Natural killer cell (primary cell): ENCODE measurements at regions not wholly inside any gene's neighbourhood (a gene's known extent, or its start where the extent isn't known, plus 50 kb on each side); places are given as distances from the start of the nearest gene placed in this dataset.

ENCODE experiments used
- ATAC-seq, 3 donors: fragments of 150-1000 bp in 2 of 3; fragments of 200-7000 bp in 1 of 3; cut with Tn5 transposase; 1 replicate in 1 of 3; 2 replicates in 2 of 3; pipeline ENCODE4 v1.10.0; 2021; ENCODE audit warnings: mild to moderate bottlenecking in 2 of 3, moderate library complexity in 2 of 3
- DNase-seq, 2 donors: peaks; one replicate each; pipeline versions ENCODE4 v3.0.0 to v3.0.0-alpha.2; 2013 to 2021; ENCODE audit warnings: mixed read lengths in 1 of 2
- H3K27ac ChIP-seq: one replicate; pipeline ENCODE4 v1.5.1; 2013; ENCODE audit warnings: mild to moderate bottlenecking, low read length
- H3K27me3 ChIP-seq: one replicate; pipeline ENCODE4 v1.6.1; 2013; ENCODE audit warnings: low read length; ENCODE audit not compliant: control insufficient read depth, insufficient read depth
- H3K36me3 ChIP-seq: one replicate; pipeline ENCODE4 v1.6.1; 2013; ENCODE audit warnings: low read length; ENCODE audit not compliant: control insufficient read depth, insufficient read depth
- H3K4me1 ChIP-seq: one replicate; pipeline ENCODE4 v1.6.1; 2013; ENCODE audit warnings: low read length; ENCODE audit not compliant: control insufficient read depth, insufficient read depth
- H3K4me3 ChIP-seq: one replicate; pipeline ENCODE4 v1.5.1; 2013; ENCODE audit warnings: low read length
- H3K9me3 ChIP-seq: one replicate; pipeline ENCODE4 v1.6.1; 2013; ENCODE audit warnings: low read length; ENCODE audit not compliant: control insufficient read depth, insufficient read depth
- H3K27ac Mint-ChIP-seq, 2 donors: one replicate each; pipeline ENCODE4 v1.8.0; 2022; ENCODE audit warnings: mild to moderate bottlenecking in 2 of 2, mixed read lengths in 2 of 2, moderate library complexity in 1 of 2
- H3K27me3 Mint-ChIP-seq, 2 donors: one replicate each; pipeline ENCODE4 v1.8.0; 2022; ENCODE audit warnings: low read depth in 2 of 2, mixed read lengths in 2 of 2
- H3K36me3 Mint-ChIP-seq: one replicate; pipeline ENCODE4 v1.8.0; 2022; ENCODE audit warnings: mixed read lengths
- H3K4me1 Mint-ChIP-seq, 2 donors: one replicate each; pipeline ENCODE4 v1.8.0; 2022; ENCODE audit warnings: mixed read lengths in 2 of 2
- H3K4me3 Mint-ChIP-seq: one replicate; pipeline ENCODE4 v1.8.0; 2022; ENCODE audit warnings: mild to moderate bottlenecking, moderate library complexity, mixed read lengths
- H3K9me3 Mint-ChIP-seq, 2 donors: one replicate each; pipeline ENCODE4 v1.8.0; 2022; ENCODE audit warnings: mixed read lengths in 2 of 2
- WGBS: methylation state at CpG from one replicate; pipeline ENCODE4 v1.1.7; 2013; ENCODE audit warnings: missing lambda C conversion rate; ENCODE audit not compliant: insufficient coverage; 5-methylcytosine and 5-hydroxymethylcytosine counted together
- intact Hi-C: fragments of 100-400 bp; cut with micrococcal nuclease; formaldehyde crosslinking; loops from one replicate; pipeline ENCODE4 v1.14.2; 2022
- TF ChIP-seq, protein P1 (sequence below): fragments of 200-600 bp; IDR thresholded peaks from one replicate; pipeline ENCODE4 v1.8.0; 2022; ENCODE audit warnings: antibody characterized with exemption

DNA sequence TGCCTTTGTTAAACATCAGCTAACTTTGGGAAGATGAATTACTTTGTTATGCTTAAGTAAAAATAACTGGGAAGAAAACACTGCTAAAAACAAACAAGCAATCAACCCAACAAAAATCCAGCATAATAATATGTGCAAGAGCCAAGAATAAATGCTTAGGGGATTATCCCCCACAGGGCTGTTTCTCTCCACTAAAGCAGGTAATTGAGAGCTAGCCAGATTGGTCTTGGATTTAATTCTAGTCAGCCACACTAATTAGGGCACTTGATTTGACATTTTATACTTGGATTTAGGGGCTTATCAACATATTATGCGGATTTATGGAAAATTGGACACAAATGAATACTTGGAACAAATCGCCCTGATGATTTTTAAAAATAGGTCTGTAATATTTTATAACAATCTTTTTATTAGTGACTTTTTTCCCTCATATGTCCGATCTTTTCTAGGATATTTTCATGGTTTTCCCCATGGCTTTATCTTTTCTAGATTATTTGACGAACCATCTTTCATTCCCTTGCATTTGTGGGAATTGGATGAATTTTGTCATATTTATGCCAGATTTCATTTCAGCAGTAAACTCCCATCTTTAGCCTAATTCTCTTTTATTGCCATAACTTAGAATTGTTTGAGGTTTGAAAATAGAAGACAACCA lies 199.1 kb upstream of the NXPH2 start:
- intact Hi-C loops: no loop called here
- WGBS: no CpG with 5 or more reads among the region's 4 CpGs
- no peaks in the 10 kb centered on the region for H3K27me3 Mint-ChIP-seq

DNA sequence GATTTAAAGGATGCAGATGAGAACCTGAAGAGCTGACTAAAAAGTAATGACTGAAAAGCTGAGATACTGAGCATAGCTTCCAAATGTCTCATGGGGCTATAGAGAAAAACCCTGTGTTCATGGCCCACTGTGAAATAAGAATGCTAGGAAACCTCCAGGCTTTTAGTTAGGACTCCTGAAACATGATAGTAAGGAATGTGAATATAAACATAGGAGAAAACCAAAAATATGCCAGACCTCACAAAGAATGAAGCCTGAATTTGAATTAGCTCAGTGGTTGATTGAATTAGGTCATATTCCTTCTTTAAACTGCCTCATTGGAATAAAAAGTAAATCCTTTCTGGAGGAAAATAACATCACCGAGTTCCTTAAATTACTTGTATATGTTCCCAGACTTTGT lies 194.5 kb upstream of the NXPH2 start:
- Mint-ChIP-seq H3K27me3 (no peaks in the 10 kb centered on the region), H3K9me3 (peaks cover 9 to 14% of the 10 kb centered on the region in 2 donors), H3K4me1 (no peaks in the 10 kb centered on the region), H3K27ac (no peak overlapping the region), H3K36me3 (no peaks in the 10 kb centered on the region), H3K4me3 (no peak overlapping the region)
- TF ChIP-seq, protein P1, sequence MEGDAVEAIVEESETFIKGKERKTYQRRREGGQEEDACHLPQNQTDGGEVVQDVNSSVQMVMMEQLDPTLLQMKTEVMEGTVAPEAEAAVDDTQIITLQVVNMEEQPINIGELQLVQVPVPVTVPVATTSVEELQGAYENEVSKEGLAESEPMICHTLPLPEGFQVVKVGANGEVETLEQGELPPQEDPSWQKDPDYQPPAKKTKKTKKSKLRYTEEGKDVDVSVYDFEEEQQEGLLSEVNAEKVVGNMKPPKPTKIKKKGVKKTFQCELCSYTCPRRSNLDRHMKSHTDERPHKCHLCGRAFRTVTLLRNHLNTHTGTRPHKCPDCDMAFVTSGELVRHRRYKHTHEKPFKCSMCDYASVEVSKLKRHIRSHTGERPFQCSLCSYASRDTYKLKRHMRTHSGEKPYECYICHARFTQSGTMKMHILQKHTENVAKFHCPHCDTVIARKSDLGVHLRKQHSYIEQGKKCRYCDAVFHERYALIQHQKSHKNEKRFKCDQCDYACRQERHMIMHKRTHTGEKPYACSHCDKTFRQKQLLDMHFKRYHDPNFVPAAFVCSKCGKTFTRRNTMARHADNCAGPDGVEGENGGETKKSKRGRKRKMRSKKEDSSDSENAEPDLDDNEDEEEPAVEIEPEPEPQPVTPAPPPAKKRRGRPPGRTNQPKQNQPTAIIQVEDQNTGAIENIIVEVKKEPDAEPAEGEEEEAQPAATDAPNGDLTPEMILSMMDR: no peak
- no CpG with 5 or more reads among the region's 1 CpG for WGBS
- H3K4me3 ChIP-seq: no peak overlapping the region
- intact Hi-C loops: no loop called here
- no peak overlapping the region for H3K27ac ChIP-seq
- DNase-seq (no peak), ATAC-seq (no peak)
- H3K36me3 ChIP-seq: no peaks in the 10 kb centered on the region
- no peaks in the 10 kb centered on the region for H3K9me3 ChIP-seq
- H3K4me1 ChIP-seq: no peaks in the 10 kb centered on the region
- H3K27me3 ChIP-seq: no peaks in the 10 kb centered on the region

More for the DNA sequence above, 199.1 kb upstream of the NXPH2 start:
- Mint-ChIP-seq H3K4me1 (no peaks in the 10 kb centered on the region), H3K27ac (no peak overlapping the region), H3K9me3 (peaks cover 12 to 16% of the 10 kb centered on the region in 2 donors), H3K36me3 (no peaks in the 10 kb centered on the region), H3K4me3 (no peak overlapping the region)
- no peaks in the 10 kb centered on the region for H3K36me3 ChIP-seq
- TF ChIP-seq, protein P1: no peak
- ATAC-seq (no peak), DNase-seq (no peak)
- peaks cover 4% of the 10 kb centered on the region for H3K9me3 ChIP-seq
- no peaks in the 10 kb centered on the region for H3K4me1 ChIP-seq
- no peak overlapping the region for H3K27ac ChIP-seq
- H3K27me3 ChIP-seq: no peaks in the 10 kb centered on the region
- no peak overlapping the region for H3K4me3 ChIP-seq

GRCh38 chr2:138964418-138964817 lies 184.2 kb upstream of the NXPH2 start:
- no peaks in the 10 kb centered on the region for H3K4me1 Mint-ChIP-seq
- peaks cover 12 to 15% of the 10 kb centered on the region in 2 donors for H3K9me3 Mint-ChIP-seq
- TF ChIP-seq, protein P1: no peak
- H3K27me3 Mint-ChIP-seq: no peaks in the 10 kb centered on the region
- no peaks in the 10 kb centered on the region for H3K27me3 ChIP-seq
- intact Hi-C loops: no loop called here
- ATAC-seq (no peak), DNase-seq (no peak)
- H3K36me3 ChIP-seq: no peaks in the 10 kb centered on the region
- H3K4me3 Mint-ChIP-seq: no peak overlapping the region
- H3K27ac Mint-ChIP-seq: no peak overlapping the region
- no peak overlapping the region for H3K4me3 ChIP-seq
- H3K27ac ChIP-seq: no peak overlapping the region
- WGBS: no CpG with 5 or more reads among the region's 1 CpG
- no peaks in the 10 kb centered on the region for H3K36me3 Mint-ChIP-seq
- H3K9me3 ChIP-seq: peaks cover 6% of the 10 kb centered on the region
- no peaks in the 10 kb centered on the region for H3K4me1 ChIP-seq

GRCh38 chr2:138962686-138963085 lies 182.5 kb upstream of the NXPH2 start:
- Histone ChIP-seq H3K36me3 (no peaks in the 10 kb centered on the region), H3K4me1 (no peaks in the 10 kb centered on the region), H3K4me3 (no peak overlapping the region), H3K27ac (no peak overlapping the region), H3K27me3 (no peaks in the 10 kb centered on the region), H3K9me3 (peaks cover 6% of the 10 kb centered on the region)
- no peak for DNase-seq
- TF ChIP-seq, protein P1: no peak
- intact Hi-C loops: no loop called here
- Mint-ChIP-seq H3K27me3 (no peaks in the 10 kb centered on the region), H3K9me3 (peaks cover 14 to 19% of the 10 kb centered on the region in 2 donors), H3K4me3 (no peak overlapping the region), H3K27ac (no peak overlapping the region), H3K4me1 (no peaks in the 10 kb centered on the region), H3K36me3 (no peaks in the 10 kb centered on the region)
- no peak for ATAC-seq
- WGBS: 93% methylated on average over 3 of the region's 5 CpGs
